GM18868 (cell line): ENCODE measurements at regions not wholly inside any gene's neighbourhood (a gene's known extent, or its start where the extent isn't known, plus 50 kb on each side); places are given as distances from the start of the nearest gene placed in this dataset.

Source experiments
- ATAC-seq: cut with Tn5 transposase; IDR thresholded peaks from one replicate; pipeline ENCODE4 v1.9.1; 2021; ENCODE audit warnings: mild to moderate bottlenecking, moderate library complexity; ENCODE audit not compliant: unreplicated experiment

GRCh38 chr4:26067035-26067434 is 153.0 kb downstream of the SMIM20 start:
- ATAC-seq, result no peak

GRCh38 chr4:26069218-26069617 is 155.2 kb downstream of the SMIM20 start:
- peak; percentile 67 for ATAC-seq

- ATAC-seq, result no peak
These were observed 157.7 kb downstream of the SMIM20 start for GRCh38 chr4:26071688-26072087.

- no peak for ATAC-seq
These were observed 160.0 kb downstream of the SMIM20 start for GRCh38 chr4:26073886-26074560.

GRCh38 chr4:26074712-26075430 is 160.9 kb downstream of the SMIM20 start:
- ATAC-seq, result peak; percentile 83

GRCh38 chr4:26075583-26075982 is 161.6 kb downstream of the SMIM20 start:
- peak; percentile 2 for ATAC-seq

- ATAC-seq, result peak; percentile 62
These were observed 162.1 kb downstream of the SMIM20 start for GRCh38 chr4:26076000-26076587.

- ATAC-seq, result no peak
These were observed 162.9 kb downstream of the SMIM20 start for GRCh38 chr4:26076896-26077295.

- no peak for ATAC-seq
These were observed 163.7 kb downstream of the SMIM20 start for GRCh38 chr4:26077756-26078155.

GRCh38 chr4:26080870-26081628 is 167.0 kb downstream of the SMIM20 start:
- ATAC-seq, result peak; percentile 41

- no peak for ATAC-seq
These were observed 167.9 kb downstream of the SMIM20 start for GRCh38 chr4:26081795-26082498.

- ATAC-seq, result no peak
These were observed 168.5 kb downstream of the SMIM20 start for GRCh38 chr4:26082565-26082964.

- peak; percentile 63 for ATAC-seq
These were observed 170.0 kb downstream of the SMIM20 start for GRCh38 chr4:26083987-26084386.

GRCh38 chr4:26084414-26084813 is 170.4 kb downstream of the SMIM20 start:
- no peak for ATAC-seq

- no peak for ATAC-seq
These were observed 171.5 kb downstream of the SMIM20 start for GRCh38 chr4:26085551-26085950.

- no peak for ATAC-seq
These were observed 172.8 kb downstream of the SMIM20 start for GRCh38 chr4:26086621-26087441.

- peak; percentile 82 for ATAC-seq
These were observed 174.5 kb downstream of the SMIM20 start for GRCh38 chr4:26088433-26088928.

- ATAC-seq, result no peak
These were observed 179.5 kb downstream of the SMIM20 start for GRCh38 chr4:26093551-26093950.

- ATAC-seq, result no peak
These were observed 180.1 kb downstream of the SMIM20 start for GRCh38 chr4:26094076-26094475.

GRCh38 chr4:26094911-26095310 is 180.9 kb downstream of the SMIM20 start:
- ATAC-seq, result no peak
